Activated CD4-positive, alpha-beta T cell treated with anti-CD3 and anti-CD28 coated beads for 48 hours (primary cell): ENCODE measurements at regions not wholly inside any gene's neighbourhood (a gene's known extent, or its start where the extent isn't known, plus 50 kb on each side); places are given as distances from the start of the nearest gene placed in this dataset.

Source experiments
- DNase-seq: peaks from one replicate; pipeline ENCODE4 v3.0.0-alpha.2; 2020

GRCh38 chr15:69628256-69629093 is 175.9 kb downstream of the RPLP1 start:
- no peak for DNase-seq

- peak; percentile 56 for DNase-seq
Measured at GRCh38 chr15:69629631-69630161, 177.1 kb downstream of the RPLP1 start.

DNA sequence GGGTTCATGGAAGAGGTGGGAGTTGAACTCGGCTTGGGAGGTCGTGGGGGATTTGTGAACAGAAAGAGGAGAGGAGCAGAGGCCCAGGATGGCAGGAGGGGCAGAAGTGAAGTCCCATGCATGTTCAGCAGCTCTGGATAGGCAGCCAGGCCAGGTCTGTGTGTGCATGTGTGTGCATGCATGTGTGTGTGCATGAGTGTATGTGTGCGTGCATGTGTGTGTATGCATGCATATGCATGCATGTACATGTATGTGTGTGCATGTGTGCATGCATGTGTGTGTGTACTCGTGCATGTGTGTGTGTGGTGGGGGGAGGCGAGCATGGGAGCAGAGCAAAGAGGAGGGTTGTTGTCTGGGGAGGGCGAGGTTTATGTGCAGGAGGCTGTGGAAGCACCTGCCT is 178.4 kb downstream of the RPLP1 start:
- no peak for DNase-seq

DNA sequence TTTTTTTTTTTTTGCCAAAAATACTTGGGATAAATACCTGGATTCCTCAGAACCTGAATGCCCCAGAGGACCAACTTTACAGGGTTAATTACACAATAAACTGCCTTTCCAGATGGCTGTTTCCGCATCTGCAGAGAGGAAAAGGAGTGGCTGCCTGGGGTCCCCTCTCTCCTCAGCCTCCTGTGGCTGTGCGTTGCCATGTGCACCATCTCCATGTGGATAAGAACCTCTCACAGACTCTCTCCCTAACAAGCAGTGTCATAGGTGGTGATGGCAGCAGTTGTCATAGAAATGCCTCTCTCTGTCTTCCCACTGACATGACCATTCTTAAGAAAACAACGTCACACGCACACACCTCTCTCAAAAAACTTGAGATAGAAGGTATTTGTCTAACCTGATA is 179.4 kb downstream of the RPLP1 start:
- no peak for DNase-seq

- DNase-seq, result no peak
Measured at GRCh38 chr15:69634860-69635259, 182.2 kb downstream of the RPLP1 start.

DNA sequence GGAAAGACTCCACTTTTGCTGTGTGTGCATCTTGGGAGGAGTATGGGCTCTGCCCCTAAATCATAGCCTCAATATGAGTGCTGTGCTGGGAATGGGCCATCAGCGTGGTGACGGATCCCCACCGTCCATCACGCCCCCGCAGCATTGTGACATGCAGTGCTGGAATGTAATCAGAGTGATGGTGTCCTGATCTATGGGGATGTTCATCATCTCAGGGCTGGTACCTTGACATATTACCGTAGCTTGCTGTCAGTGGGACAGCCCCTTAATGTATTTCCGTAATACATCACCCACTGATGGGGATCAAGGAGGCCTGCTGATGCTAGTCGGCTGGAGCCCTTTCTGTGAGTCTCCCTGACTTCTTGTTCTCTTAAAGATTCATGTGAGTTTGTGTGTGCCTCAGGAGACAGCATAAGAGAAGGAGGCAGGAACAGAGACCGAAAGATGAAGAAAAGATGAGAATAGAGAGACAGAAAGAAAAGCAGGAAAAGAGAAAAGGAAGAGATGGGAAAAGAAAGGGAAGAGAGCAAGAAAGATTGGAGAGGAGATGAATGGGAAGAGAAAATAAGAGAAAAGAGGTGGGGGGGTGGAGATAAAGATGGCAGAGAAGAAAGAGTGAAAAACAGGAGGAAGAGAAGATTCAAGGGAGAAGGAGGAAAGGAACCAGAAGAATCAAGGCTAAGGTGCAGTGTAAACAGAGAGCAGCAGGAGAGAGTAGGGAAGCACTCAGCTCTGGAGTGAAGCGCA is 183.7 kb downstream of the RPLP1 start:
- DNase-seq, result no peak

GRCh38 chr15:69637818-69638217 is 185.2 kb downstream of the RPLP1 start:
- DNase-seq, result no peak

GRCh38 chr15:69643476-69643875 is 190.9 kb downstream of the RPLP1 start:
- no peak for DNase-seq

- no peak for DNase-seq
Measured at GRCh38 chr15:69643971-69644370, 191.4 kb downstream of the RPLP1 start.

DNA sequence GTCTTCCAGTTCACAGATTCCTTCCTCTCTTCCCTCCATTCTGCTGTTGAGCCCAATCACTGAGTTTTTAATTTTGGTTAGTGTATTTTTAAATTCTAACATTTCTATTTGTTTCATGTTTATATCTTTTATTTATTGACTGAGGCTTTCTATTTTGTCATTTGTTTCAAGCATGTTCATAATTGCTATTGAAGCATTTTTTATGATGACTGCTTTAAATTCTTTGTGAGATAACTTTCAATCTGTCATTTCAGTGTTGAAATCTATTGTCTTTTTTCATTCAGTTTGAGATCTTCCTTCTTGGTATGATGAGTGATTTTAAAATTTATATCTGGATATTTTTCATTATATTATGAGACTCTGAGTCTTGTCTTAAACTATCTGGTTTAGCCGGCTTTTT is 192.3 kb downstream of the RPLP1 start:
- no peak for DNase-seq

DNA sequence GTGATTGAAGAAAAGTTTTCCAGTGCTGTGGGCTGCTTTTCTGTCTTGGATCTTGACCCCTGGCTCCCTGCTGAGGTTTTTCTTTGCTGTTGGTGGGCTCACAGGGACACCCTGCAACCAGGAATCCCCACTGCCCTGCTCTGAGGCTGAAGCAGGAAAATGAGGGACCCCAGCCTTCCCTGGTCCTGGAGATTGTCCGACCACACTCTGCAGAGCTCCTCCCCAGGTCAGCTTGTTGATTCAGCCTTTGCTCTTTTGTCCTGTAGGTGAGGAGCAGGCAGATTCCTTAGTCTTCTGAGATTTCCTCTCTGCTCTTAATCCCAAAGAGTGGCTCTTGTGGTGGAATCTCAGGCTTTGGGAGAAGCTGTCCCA is 194.5 kb downstream of the RPLP1 start:
- no peak for DNase-seq

DNA sequence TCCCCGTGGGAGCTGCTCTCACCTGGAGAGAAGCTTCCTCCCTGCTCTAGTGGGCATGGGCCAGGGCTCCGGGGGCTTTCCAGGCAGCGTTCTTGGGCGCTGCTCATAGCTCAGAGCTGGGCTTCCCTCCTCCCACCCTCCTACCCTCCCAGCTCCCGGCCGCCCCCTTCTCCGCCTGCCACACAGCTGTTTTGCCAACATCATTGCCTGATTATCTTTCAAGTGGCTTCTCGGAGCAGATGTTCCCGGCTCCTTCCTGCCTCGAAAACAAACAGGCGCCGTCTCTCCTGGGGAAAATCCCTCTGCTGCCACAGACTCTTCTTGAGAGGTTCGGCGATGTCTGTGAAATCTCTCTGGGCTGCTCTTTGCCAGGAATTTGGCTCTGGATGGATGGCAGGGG is 195.6 kb downstream of the RPLP1 start:
- DNase-seq, result no peak

- DNase-seq, result no peak
Measured at GRCh38 chr15:69648775-69649735, 196.4 kb downstream of the RPLP1 start.

DNA sequence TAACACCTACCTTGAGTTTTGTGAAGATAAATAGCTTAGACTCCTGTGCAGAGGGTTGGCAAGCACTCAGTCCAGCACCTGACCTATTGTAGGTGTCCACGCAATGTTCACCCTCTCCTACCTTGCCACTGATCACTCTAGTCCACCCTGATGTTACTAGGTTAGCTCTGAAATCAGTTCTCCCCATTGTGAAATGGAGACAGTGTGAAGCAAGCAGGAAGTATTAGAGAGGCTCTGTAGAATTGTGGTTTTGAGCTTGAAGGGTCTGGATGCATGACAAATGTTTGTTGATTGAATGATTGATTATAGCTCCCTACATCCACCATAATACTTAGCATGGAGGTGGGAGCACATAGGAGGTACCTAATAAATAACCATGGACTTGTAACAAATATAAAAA is 199.7 kb downstream of the RPLP1 start:
- DNase-seq, result no peak

DNA sequence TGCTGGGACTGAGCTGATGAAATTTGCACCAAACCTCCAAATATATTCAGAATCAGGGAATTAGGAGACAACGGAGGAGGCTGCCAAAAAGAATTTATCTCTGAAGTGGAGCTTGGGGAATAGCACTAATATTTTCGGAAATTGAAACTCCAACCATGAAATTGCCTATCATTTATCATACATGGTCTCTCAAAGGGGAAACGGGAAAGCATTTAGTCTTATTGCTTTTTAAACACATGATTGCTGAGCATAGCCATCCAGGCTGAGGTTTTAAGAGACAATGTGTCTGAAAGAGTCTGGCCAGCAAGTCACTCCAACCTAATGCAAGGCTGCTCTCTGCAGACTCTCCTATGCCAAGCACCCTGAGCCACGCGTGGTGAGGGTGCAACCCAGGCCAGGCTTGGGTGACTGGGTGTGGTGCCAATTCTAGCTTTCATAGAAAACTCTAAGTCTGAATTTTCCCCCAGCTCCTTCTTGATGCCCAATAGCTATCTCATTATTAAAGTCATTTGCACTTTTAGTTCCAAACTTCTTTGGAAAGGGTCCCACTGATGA is 200.2 kb downstream of the RPLP1 start:
- DNase-seq, result no peak

GRCh38 chr15:69653306-69653705 is 200.7 kb downstream of the RPLP1 start:
- DNase-seq, result no peak

GRCh38 chr15:69653846-69654245 is 201.2 kb downstream of the RPLP1 start:
- no peak for DNase-seq

DNA sequence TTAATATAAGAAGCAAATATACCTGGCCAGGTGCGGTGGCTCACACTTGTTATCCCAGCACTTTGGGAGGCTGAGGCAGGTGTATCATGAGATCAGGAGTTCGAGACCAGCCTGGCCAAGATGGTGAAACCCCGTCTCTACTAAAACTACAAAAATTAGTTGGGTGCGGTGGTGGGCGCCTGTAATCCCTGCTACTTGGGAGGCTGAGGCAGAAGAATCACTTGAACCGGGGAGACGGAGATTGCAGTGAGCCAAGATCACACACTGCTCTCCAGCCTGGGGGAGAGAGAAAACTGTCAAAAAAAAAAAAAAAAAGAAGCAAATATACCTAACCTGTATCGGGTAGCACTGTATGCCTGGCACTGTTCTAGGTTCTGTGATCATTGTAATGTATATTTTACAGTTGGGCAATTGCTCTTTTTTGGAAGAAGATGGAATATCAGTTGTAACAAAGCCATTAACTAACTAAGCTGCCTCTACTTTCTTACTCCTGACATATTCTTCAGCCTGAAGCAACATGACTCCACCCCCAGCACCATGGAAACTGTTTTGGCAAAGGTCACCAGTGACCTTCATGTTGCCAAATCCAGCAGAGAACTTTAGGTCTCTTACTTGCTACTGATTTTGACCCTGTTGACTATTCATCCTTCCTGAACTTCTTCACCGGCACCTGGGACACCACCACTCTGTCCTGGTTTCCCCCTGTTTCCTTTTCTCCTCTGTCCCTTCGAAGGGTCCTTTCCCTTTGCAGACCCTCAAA is 203.8 kb downstream of the RPLP1 start:
- DNase-seq, result no peak

GRCh38 chr15:69657626-69658025 is 205.0 kb downstream of the RPLP1 start:
- no peak for DNase-seq

DNA sequence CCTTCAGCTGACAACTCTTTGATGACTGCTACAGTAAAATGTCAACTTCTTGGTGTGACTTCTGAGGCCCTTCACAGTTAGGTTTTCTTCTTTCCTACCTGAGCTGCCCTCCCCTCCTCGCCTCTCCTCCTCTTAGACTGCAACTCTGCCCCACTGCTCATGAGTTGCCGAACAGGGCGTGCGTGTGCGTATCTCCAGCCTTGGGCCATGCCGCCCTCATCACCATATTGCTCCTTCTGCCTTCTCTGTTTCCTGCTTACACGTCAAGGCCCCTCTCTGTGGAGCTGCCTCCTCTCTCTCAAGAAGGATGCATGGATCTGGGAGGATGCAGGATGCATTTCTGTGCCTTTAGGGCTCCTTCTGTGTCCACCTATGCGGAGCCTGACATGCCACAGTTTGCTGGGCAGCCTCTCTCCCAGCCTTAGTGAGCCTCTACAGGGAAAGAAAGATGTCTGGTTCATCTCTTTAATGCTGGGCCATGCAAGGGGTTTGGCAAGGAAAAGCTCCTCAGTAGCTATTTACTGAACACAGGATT is 205.9 kb downstream of the RPLP1 start:
- DNase-seq, result no peak

GRCh38 chr15:69659454-69660050 is 206.9 kb downstream of the RPLP1 start:
- no peak for DNase-seq
